ENCODE measurements at regions not wholly inside any gene's neighbourhood (a gene's known extent, or its start where the extent isn't known, plus 50 kb on each side); places are given as distances from the start of the nearest gene placed in this dataset.

- H4K20me1 ChIP-seq (ENCODE audit: insufficient read depth, low read length) = no peaks in the 10 kb centered on the region
- H3K79me2 ChIP-seq (ENCODE audit: insufficient read depth, low read depth, low read length) = no peaks in the 10 kb centered on the region
- BruUV-seq (replicated peaks) = no TSS peak
- no peak overlapping the region for H3K4me3 ChIP-seq (ENCODE audit: low read depth, low read length, poor library complexity, severe bottlenecking)
- no peaks in the 10 kb centered on the region for H3K9me3 ChIP-seq (ENCODE audit: low read length)
- no peak for DNase-seq (ENCODE audit: low spot score)
- peaks cover 6% of the 10 kb centered on the region for H3K4me1 ChIP-seq (ENCODE audit: insufficient read depth, low read length, poor library complexity, severe bottlenecking)
- intact Hi-C loops (cut with micrococcal nuclease; ENCODE audit: unreplicated experiment) = no loop called here
- no peak overlapping the region for H2AFZ ChIP-seq (ENCODE audit: low read length)
- POLR2A ChIA-PET = interaction anchor here (0.6 to 1.5 kb wide), 6 partner anchors 11 to 660 kb away, joined by 3 to 5 read pairs (median 3); no protein-coding TSS in a partner anchor
- CTCF ChIA-PET (ENCODE audit: unreplicated experiment) = interaction anchor here (0.7 kb wide), 1 partner anchor 601 kb away, joined by 4 read pairs; no protein-coding TSS in a partner anchor
- no peak overlapping the region for H3K27ac ChIP-seq (ENCODE audit: low read depth, low read length, poor library complexity, severe bottlenecking)
- H3K9me2 ChIP-seq (ENCODE audit: insufficient read depth, low read length) = no peaks in the 10 kb centered on the region
- H3K4me2 ChIP-seq (ENCODE audit: low read length) = no peak overlapping the region
- H3K36me3 ChIP-seq (ENCODE audit: insufficient read depth, low read length) = no peaks in the 10 kb centered on the region
- TF ChIP-seq EZH2phosphoT487 (IDR thresholded peaks at IDR 0.05; ENCODE audit: borderline replicate concordance, low read depth, low read length) = no peak
- TF ChIP-seq, protein P1, sequence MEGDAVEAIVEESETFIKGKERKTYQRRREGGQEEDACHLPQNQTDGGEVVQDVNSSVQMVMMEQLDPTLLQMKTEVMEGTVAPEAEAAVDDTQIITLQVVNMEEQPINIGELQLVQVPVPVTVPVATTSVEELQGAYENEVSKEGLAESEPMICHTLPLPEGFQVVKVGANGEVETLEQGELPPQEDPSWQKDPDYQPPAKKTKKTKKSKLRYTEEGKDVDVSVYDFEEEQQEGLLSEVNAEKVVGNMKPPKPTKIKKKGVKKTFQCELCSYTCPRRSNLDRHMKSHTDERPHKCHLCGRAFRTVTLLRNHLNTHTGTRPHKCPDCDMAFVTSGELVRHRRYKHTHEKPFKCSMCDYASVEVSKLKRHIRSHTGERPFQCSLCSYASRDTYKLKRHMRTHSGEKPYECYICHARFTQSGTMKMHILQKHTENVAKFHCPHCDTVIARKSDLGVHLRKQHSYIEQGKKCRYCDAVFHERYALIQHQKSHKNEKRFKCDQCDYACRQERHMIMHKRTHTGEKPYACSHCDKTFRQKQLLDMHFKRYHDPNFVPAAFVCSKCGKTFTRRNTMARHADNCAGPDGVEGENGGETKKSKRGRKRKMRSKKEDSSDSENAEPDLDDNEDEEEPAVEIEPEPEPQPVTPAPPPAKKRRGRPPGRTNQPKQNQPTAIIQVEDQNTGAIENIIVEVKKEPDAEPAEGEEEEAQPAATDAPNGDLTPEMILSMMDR (conservative IDR thresholded peaks at IDR 0.05; ENCODE audit: low read length) = no peak
Measured at GRCh38 chr5:158309088-158309807, 450.3 kb upstream of the CLINT1 start.

GRCh38 chr5:158308429-158309025 lies 449.6 kb upstream of the CLINT1 start:
- Histone ChIP-seq H3K9me2 (ENCODE audit: insufficient read depth, low read length) (no peaks in the 10 kb centered on the region), H3K36me3 (ENCODE audit: insufficient read depth, low read length) (no peaks in the 10 kb centered on the region), H3K9me3 (ENCODE audit: low read length) (no peaks in the 10 kb centered on the region), H3K4me1 (ENCODE audit: insufficient read depth, low read length, poor library complexity, severe bottlenecking) (peaks cover 11% of the 10 kb centered on the region), H2AFZ (ENCODE audit: low read length) (no peak overlapping the region), H3K27ac (ENCODE audit: low read depth, low read length, poor library complexity, severe bottlenecking) (no peak overlapping the region), H3K79me2 (ENCODE audit: insufficient read depth, low read depth, low read length) (no peaks in the 10 kb centered on the region), H4K20me1 (ENCODE audit: insufficient read depth, low read length) (no peaks in the 10 kb centered on the region), H3K4me3 (ENCODE audit: low read depth, low read length, poor library complexity, severe bottlenecking) (no peak overlapping the region), H3K4me2 (ENCODE audit: low read length) (no peak overlapping the region)
- intact Hi-C loops (cut with micrococcal nuclease; ENCODE audit: unreplicated experiment) = no loop called here
- POLR2A ChIA-PET = interaction anchor here (0.9 to 1.3 kb wide), 2 partner anchors 12 to 80 kb away, joined by 3 read pairs; no protein-coding TSS in a partner anchor
- TF ChIP-seq, protein P1 (conservative IDR thresholded peaks at IDR 0.05; ENCODE audit: low read length) = no peak
- no peak for TF ChIP-seq EZH2phosphoT487 (IDR thresholded peaks at IDR 0.05; ENCODE audit: borderline replicate concordance, low read depth, low read length)
- CTCF ChIA-PET (ENCODE audit: unreplicated experiment) = no interaction called here
- no TSS peak for BruUV-seq (replicated peaks)
- DNase-seq (ENCODE audit: low spot score) = no peak

- ChIA-PET POLR2A (interaction anchor here (0.7 kb wide), 1 partner anchor 11 kb away, joined by 5 read pairs; no protein-coding TSS in a partner anchor), CTCF (ENCODE audit: unreplicated experiment) (no interaction called here)
- Histone ChIP-seq H3K4me2 (ENCODE audit: low read length) (no peak overlapping the region), H3K36me3 (ENCODE audit: insufficient read depth, low read length) (no peaks in the 10 kb centered on the region), H4K20me1 (ENCODE audit: insufficient read depth, low read length) (no peaks in the 10 kb centered on the region), H2AFZ (ENCODE audit: low read length) (no peak overlapping the region), H3K79me2 (ENCODE audit: insufficient read depth, low read depth, low read length) (no peaks in the 10 kb centered on the region), H3K9me2 (ENCODE audit: insufficient read depth, low read length) (no peaks in the 10 kb centered on the region), H3K27ac (ENCODE audit: low read depth, low read length, poor library complexity, severe bottlenecking) (no peak overlapping the region), H3K4me1 (ENCODE audit: insufficient read depth, low read length, poor library complexity, severe bottlenecking) (peaks cover 11% of the 10 kb centered on the region), H3K4me3 (ENCODE audit: low read depth, low read length, poor library complexity, severe bottlenecking) (no peak overlapping the region), H3K9me3 (ENCODE audit: low read length) (no peaks in the 10 kb centered on the region)
- DNase-seq (ENCODE audit: low spot score) = no peak
- TF ChIP-seq EZH2phosphoT487 (IDR thresholded peaks at IDR 0.05; ENCODE audit: borderline replicate concordance, low read depth, low read length) = no peak
- TF ChIP-seq, protein P1 (conservative IDR thresholded peaks at IDR 0.05; ENCODE audit: low read length) = no peak
- intact Hi-C loops (cut with micrococcal nuclease; ENCODE audit: unreplicated experiment) = no loop called here
- BruUV-seq (replicated peaks) = no TSS peak
Measured at GRCh38 chr5:158305861-158306260, 446.9 kb upstream of the CLINT1 start.
